GM12801 (cell line): ENCODE measurements at regions not wholly inside any gene's neighbourhood (a gene's known extent, or its start where the extent isn't known, plus 50 kb on each side); places are given as distances from the start of the nearest gene placed in this dataset.

Experiments
- CTCF ChIP-seq: IDR thresholded peaks from one replicate; pipeline ENCODE4 v1.5.1; 2011; ENCODE audit warnings: control low read depth; ENCODE audit not compliant: insufficient read length; ENCODE audit errors: extremely low read depth

- no peak for TF ChIP-seq CTCF
Observed at GRCh38 chr6:154632119-154632518, 101.1 kb upstream of the SCAF8 start.

- TF ChIP-seq CTCF = no peak
Observed at GRCh38 chr6:154637392-154637791, 95.8 kb upstream of the SCAF8 start.

- no peak for TF ChIP-seq CTCF
Observed at GRCh38 chr6:154638369-154638768, 94.8 kb upstream of the SCAF8 start.

GRCh38 chr6:154648188-154648887 is 84.9 kb upstream of the SCAF8 start:
- TF ChIP-seq CTCF = no peak

- no peak for TF ChIP-seq CTCF
Observed at GRCh38 chr6:154648888-154649205, 84.4 kb upstream of the SCAF8 start.

GRCh38 chr6:154649721-154650120 is 83.5 kb upstream of the SCAF8 start:
- TF ChIP-seq CTCF = no peak

- TF ChIP-seq CTCF = no peak
Observed at GRCh38 chr6:154650351-154650750, 82.9 kb upstream of the SCAF8 start.
